Erythroblast (primary cell): ENCODE measurements at regions not wholly inside any gene's neighbourhood (a gene's known extent, or its start where the extent isn't known, plus 50 kb on each side); places are given as distances from the start of the nearest gene placed in this dataset.

Source experiments
- GATA1 ChIP-seq: IDR thresholded peaks from 2 replicates; pipeline ENCODE4 v1.6.1; 2011; ENCODE audit warnings: low read depth, mild to moderate bottlenecking, control low read depth, low read length, moderate library complexity
- POLR2A ChIP-seq: IDR thresholded peaks from 2 replicates; pipeline ENCODE4 v1.6.1; 2011; ENCODE audit warnings: mild to moderate bottlenecking, low read length

DNA sequence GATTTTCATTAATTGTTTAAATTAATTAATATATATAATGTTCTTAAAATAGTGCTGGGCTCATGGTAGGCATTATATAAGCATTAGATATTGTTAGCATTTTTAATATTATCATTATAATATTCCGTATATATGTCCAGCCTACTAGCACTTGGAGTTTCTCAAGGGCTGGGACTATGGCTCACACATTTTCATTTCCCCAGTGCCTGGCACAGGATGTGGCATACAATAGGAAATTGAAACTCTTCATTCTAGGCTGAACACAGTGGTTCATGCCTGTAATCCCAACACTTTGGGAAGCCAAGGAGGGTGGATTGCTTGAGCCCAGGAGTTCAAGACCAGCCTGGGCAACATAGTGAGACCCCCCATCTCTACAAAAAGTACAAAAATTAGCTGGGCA lies 170.4 kb downstream of the RSL24D1 start:
- TF ChIP-seq POLR2A (no peak), GATA1 (no peak)
